ENCODE measurements at regions not wholly inside any gene's neighbourhood (a gene's known extent, or its start where the extent isn't known, plus 50 kb on each side); places are given as distances from the start of the nearest gene placed in this dataset.
"Not testable (repeated sequence)": the region's sequence is repeated elsewhere in the genome, so short reads cannot be mapped to it uniquely, and the experiment has no call there.

GRCh38 chr2:16756831-16757644, 91.4 kb upstream of the CYRIA start:
- TF ChIP-seq EP300 (IDR thresholded peaks at IDR 0.05) (no peak), CTCF (IDR thresholded peaks at IDR 0.05) (peak; percentile 86 to 93 (median 88)), POLR2A (IDR thresholded peaks at IDR 0.05) (no peak), POLR2AphosphoS5 (IDR thresholded peaks at IDR 0.05) (no peak)
- DNase-seq = peak; percentile 89
- intact Hi-C loops (cut with DNase I) = loop anchor here (1.0 to 5.0 kb wide), 3 partner anchors 143 to 205 kb away; no protein-coding TSS in a partner anchor
- whole genome bisulfite sequencing, 2 donors = 31 to 37% methylated on average over 21 of the region's 21 CpGs
- Histone ChIP-seq H3K4me3 (no peak overlapping the region), H3K27me3 (no peaks in the 10 kb centered on the region), H3K4me1 (peaks cover 0 to 6% (median 0%) of the 10 kb centered on the region in 4 donors), H3K9me3 (no peaks in the 10 kb centered on the region), H3K36me3 (no peaks in the 10 kb centered on the region), H3K27ac (no peak overlapping the region)

- TF ChIP-seq POLR2A (IDR thresholded peaks at IDR 0.05) = no peak
- no peak for TF ChIP-seq POLR2AphosphoS5 (IDR thresholded peaks at IDR 0.05)
- TF ChIP-seq EP300 (IDR thresholded peaks at IDR 0.05) = no peak
- TF ChIP-seq CTCF (IDR thresholded peaks at IDR 0.05) = no peak
- peaks cover 0 to 6% (median 0%) of the 10 kb centered on the region in 4 donors for H3K4me1 ChIP-seq
- peak; percentile 67 for DNase-seq
- no peaks in the 10 kb centered on the region for H3K27me3 ChIP-seq
- no peaks in the 10 kb centered on the region for H3K9me3 ChIP-seq
- no peaks in the 10 kb centered on the region for H3K36me3 ChIP-seq
- intact Hi-C loops (cut with DNase I) = loop anchor here (5.0 kb wide), 1 partner anchor 203 kb away; no protein-coding TSS in a partner anchor
- WGBS, 2 donors = 77% methylated on average over 9 of the region's 9 CpGs
- no peak overlapping the region for H3K27ac ChIP-seq
- no peak overlapping the region for H3K4me3 ChIP-seq
These were observed 89.8 kb upstream of the CYRIA start for GRCh38 chr2:16755442-16755841.

- H3K4me1 ChIP-seq; H3K36me3 ChIP-seq; H3K4me3 ChIP-seq; intact Hi-C loops (cut with DNase I); H3K27me3 ChIP-seq; DNase-seq; H3K27ac ChIP-seq; H3K9me3 ChIP-seq: not testable (repeated sequence)
- 81 to 96% methylated on average over 1 of the region's 1 CpG for whole genome bisulfite sequencing, 2 donors
These were observed 87.4 kb upstream of the CYRIA start for GRCh38 chr2:16753025-16753424.

GRCh38 chr2:16750925-16751214, 85.2 kb upstream of the CYRIA start:
- WGBS, 2 donors = 87 to 89% methylated on average over 1 of the region's 1 CpG
- H3K4me3 ChIP-seq; H3K36me3 ChIP-seq; intact Hi-C loops (cut with DNase I); H3K27me3 ChIP-seq; H3K9me3 ChIP-seq; DNase-seq; H3K27ac ChIP-seq; H3K4me1 ChIP-seq: not testable (repeated sequence)

- Histone ChIP-seq H3K4me3 (no peak overlapping the region), H3K9me3 (no peaks in the 10 kb centered on the region), H3K27me3 (no peaks in the 10 kb centered on the region), H3K36me3 (no peaks in the 10 kb centered on the region), H3K4me1 (no peaks in the 10 kb centered on the region), H3K27ac (no peak overlapping the region)
- no peak for TF ChIP-seq POLR2AphosphoS5 (IDR thresholded peaks at IDR 0.05)
- TF ChIP-seq EP300 (IDR thresholded peaks at IDR 0.05) = no peak
- no peak for TF ChIP-seq CTCF (IDR thresholded peaks at IDR 0.05)
- TF ChIP-seq POLR2A (IDR thresholded peaks at IDR 0.05) = no peak
- no peak for DNase-seq
- 62 to 84% methylated on average over 4 of the region's 4 CpGs for WGBS, 2 donors
- intact Hi-C loops (cut with DNase I) = no loop called here
These were observed 84.7 kb upstream of the CYRIA start for GRCh38 chr2:16750175-16750924.

GRCh38 chr2:16748511-16749266, 83.1 kb upstream of the CYRIA start:
- 19 to 80% methylated on average over 1 of the region's 1 CpG for WGBS, 2 donors
- H3K9me3 ChIP-seq; H3K27ac ChIP-seq; H3K4me1 ChIP-seq; H3K4me3 ChIP-seq; H3K36me3 ChIP-seq; H3K27me3 ChIP-seq; intact Hi-C loops (cut with DNase I); DNase-seq: not testable (repeated sequence)

All from sigmoid colon (tissue), 6 donors.